ENCODE measurements at regions not wholly inside any gene's neighbourhood (a gene's known extent, or its start where the extent isn't known, plus 50 kb on each side); places are given as distances from the start of the nearest gene placed in this dataset.

DNA sequence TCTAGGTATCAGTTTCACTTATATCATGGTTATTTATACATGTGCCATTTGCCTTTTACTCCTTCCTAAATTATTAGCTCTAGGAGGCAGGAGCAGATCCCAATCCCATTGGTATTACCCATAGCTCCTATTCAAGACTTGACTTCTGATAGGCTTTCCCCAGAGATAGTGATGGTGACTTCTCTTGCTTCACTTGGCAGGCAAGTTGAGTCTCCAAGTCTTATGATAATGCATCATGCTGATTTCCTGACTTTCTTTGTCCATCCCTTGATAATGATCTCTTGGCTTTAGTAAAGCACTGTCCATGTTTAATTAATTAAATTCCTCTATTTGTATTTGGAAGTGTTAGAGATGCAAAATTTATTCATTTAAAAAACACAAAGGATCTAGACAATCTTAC is 253.5 kb upstream of the ADAMTS5 start:
- TF ChIP-seq CTCF (conservative IDR thresholded peaks at IDR 0.05), result no peak
- TF ChIP-seq ZFX (IDR thresholded peaks at IDR 0.05), result no peak
